Vagina (tissue), 2 donors: ENCODE measurements at regions not wholly inside any gene's neighbourhood (a gene's known extent, or its start where the extent isn't known, plus 50 kb on each side); places are given as distances from the start of the nearest gene placed in this dataset.

Experiments
- DNase-seq, 2 donors: peaks; one replicate each; pipeline ENCODE4 v3.0.0-alpha.2; 2017; ENCODE audit errors: extremely low spot score in 2 of 2
- H3K27ac ChIP-seq: fragments of 200-600 bp; sonication (generic); one replicate; pipeline ENCODE4 v1.5.1; 2019
- H3K27me3 ChIP-seq: fragments of 200-600 bp; sonication (generic); one replicate; pipeline ENCODE4 v1.5.1; 2019
- H3K36me3 ChIP-seq, 2 donors: fragments of 200-600 bp; sonication (generic); one replicate each; pipeline ENCODE4 v1.5.1; 2017 to 2019
- H3K4me1 ChIP-seq: fragments of 200-600 bp; sonication (generic); one replicate; pipeline ENCODE4 v1.5.1; 2019
- H3K4me3 ChIP-seq, 2 donors: fragments of 200-600 bp; sonication (generic); 1 replicate in 1 of 2; 2 replicates in 1 of 2; pipeline ENCODE4 v1.5.1; 2016 to 2019
- H3K9me3 ChIP-seq: fragments of 200-600 bp; sonication (generic); one replicate; pipeline ENCODE4 v1.5.1; 2019
- CTCF ChIP-seq, 3 experiments: fragments of 450-650 bp in 2 of 3; fragments of 200-600 bp in 1 of 3; sonication (generic) in 1 of 3; IDR thresholded peaks; one replicate each; pipeline ENCODE4 v1.5.1; 2017 to 2019; ENCODE audit warnings: antibody characterized with exemption in 3 of 3, mild to moderate bottlenecking in 2 of 3, moderate library complexity in 2 of 3
- POLR2A ChIP-seq, 2 donors: fragments of 450-650 bp; IDR thresholded peaks; one replicate each; pipeline ENCODE4 v1.6.1; 2017; ENCODE audit warnings: antibody characterized with exemption in 2 of 2, mild to moderate bottlenecking in 2 of 2, moderate library complexity in 2 of 2
- POLR2AphosphoS5 ChIP-seq, 2 donors: sonication (generic); formaldehyde crosslinking; IDR thresholded peaks; one replicate each; pipeline ENCODE4 v1.9.0; 2017; ENCODE audit warnings: antibody characterized with exemption in 2 of 2, mild to moderate bottlenecking in 2 of 2, low read depth in 1 of 2; ENCODE audit not compliant: insufficient read depth in 1 of 2
- intact Hi-C: fragments of 100-400 bp; cut with DNase I; formaldehyde crosslinking; loops from one replicate; pipeline ENCODE4 v1.15.1; 2023

DNA sequence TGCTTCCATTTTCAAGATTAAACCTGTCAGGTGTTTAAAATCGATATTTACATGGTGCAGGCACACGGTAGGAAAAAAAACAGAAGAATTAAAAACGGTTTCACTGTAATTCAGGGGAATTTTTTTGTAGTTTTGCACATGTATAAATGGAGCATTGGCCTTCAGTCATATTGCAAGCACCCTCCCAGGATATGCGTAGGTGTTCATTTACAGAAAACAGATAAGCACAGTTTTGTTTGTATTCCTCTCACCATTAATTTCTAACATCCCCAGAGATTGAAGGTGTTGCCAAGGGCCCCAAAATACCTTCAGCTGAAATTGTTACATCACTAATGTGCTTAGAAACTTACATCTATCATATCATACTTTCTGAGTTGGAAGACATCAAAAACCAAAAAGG, 427.1 kb upstream of the NR2F2 start:
- Histone ChIP-seq H3K27me3 (no peaks in the 10 kb centered on the region), H3K9me3 (no peaks in the 10 kb centered on the region), H3K27ac (no peak overlapping the region), H3K4me1 (no peaks in the 10 kb centered on the region), H3K4me3 (no peak overlapping the region), H3K36me3 (no peaks in the 10 kb centered on the region)
- no peak for DNase-seq
- intact Hi-C loops: no loop called here
- TF ChIP-seq POLR2A (IDR thresholded peaks at IDR 0.05): no peak
- TF ChIP-seq CTCF (IDR thresholded peaks at IDR 0.05): no peak
- no peak for TF ChIP-seq POLR2AphosphoS5 (IDR thresholded peaks at IDR 0.05; ENCODE audit: insufficient read depth in 1 of 2, low read depth in 1 of 2)

DNA sequence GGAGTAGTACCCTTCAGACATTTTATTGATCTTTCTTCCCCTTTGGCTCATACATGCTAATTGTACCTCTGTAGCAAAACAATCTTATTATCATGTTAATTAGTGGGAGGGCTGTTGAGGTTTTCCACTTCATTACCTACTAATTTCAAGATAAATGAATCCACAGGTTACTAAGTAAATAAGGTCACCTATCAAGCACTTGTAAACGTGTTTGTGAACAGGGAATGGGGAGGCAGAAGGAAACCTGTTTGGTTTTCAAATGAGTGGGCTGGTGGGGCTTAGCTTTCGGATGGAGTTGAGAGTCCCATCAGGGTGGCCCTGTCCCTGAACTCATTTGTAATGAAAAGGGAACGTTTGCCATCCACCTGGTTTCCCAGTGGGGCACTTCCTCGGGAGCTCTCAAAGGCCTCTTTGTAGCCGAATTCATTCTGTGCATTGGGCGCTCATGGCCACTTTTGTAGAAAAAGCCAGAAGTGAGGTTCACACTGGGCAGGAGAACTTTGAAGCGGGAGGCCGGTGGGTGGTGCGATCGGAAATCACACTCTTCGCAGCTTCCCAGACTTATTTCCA, 419.8 kb upstream of the NR2F2 start:
- H3K27me3 ChIP-seq: no peaks in the 10 kb centered on the region
- no peak overlapping the region for H3K27ac ChIP-seq
- no peak overlapping the region for H3K4me3 ChIP-seq
- intact Hi-C loops: no loop called here
- H3K36me3 ChIP-seq: no peaks in the 10 kb centered on the region
- H3K9me3 ChIP-seq: no peaks in the 10 kb centered on the region
- no peak for TF ChIP-seq POLR2AphosphoS5 (IDR thresholded peaks at IDR 0.05; ENCODE audit: insufficient read depth in 1 of 2, low read depth in 1 of 2)
- TF ChIP-seq CTCF (IDR thresholded peaks at IDR 0.05): no peak
- DNase-seq: no peak
- H3K4me1 ChIP-seq: no peaks in the 10 kb centered on the region

DNA sequence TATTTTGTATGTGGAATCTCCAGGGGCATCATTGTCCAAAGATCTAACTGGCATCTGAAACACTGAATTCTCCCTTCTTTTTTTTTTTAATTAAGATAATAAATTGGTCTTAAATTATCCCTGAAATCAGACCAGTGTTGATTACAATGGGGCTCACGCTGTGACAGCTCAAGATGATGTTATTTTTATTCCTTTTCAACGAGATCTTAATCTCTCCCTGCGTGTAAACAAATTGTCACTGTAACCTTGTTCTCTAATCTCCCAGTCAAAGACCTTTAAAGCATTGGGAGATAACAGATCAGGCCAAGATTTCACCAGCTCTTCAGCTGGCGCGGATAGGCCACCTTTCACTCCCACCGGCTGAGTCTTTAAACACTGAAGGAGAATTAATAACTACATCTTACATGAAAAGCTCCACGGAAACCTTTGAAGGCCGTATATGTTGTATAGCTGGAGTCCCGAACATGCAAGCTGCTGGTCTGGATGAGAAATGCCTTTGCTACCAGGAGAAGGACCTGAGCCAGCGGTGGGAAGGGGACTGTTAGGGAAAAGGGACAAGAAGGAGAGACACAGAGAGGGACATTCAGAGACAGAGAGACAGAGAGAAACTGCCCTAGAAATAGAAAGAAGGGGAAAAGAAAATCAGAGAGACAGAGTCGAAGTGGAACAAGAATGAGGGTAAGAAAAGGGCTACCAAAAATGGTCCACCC, 418.8 kb upstream of the NR2F2 start:
- DNase-seq: no peak
- intact Hi-C loops: no loop called here
- H3K4me3 ChIP-seq: no peak overlapping the region
- no peaks in the 10 kb centered on the region for H3K36me3 ChIP-seq
- no peak overlapping the region for H3K27ac ChIP-seq
- TF ChIP-seq CTCF (IDR thresholded peaks at IDR 0.05) (no peak), POLR2AphosphoS5 (IDR thresholded peaks at IDR 0.05; ENCODE audit: insufficient read depth in 1 of 2, low read depth in 1 of 2) (no peak), POLR2A (IDR thresholded peaks at IDR 0.05) (no peak)
- H3K9me3 ChIP-seq: no peaks in the 10 kb centered on the region
- H3K4me1 ChIP-seq: no peaks in the 10 kb centered on the region
- no peaks in the 10 kb centered on the region for H3K27me3 ChIP-seq

DNA sequence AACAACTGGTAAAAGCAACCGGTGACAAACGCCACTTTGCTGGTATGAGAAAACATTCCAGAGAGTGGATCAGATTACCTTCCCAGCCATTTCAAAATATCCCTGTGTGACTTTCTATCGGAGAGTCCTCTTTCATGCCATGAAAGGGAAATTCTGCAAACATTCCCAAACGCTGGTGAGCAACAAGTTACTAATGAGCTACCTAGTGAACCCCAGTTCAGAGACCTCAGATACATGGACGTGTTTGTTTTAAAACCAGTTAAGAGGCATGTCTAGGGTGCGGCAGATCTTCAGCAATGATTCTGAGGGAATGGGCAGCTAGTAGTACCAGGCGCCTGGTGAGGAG, 418.2 kb upstream of the NR2F2 start:
- no peaks in the 10 kb centered on the region for H3K9me3 ChIP-seq
- TF ChIP-seq CTCF (IDR thresholded peaks at IDR 0.05): no peak
- TF ChIP-seq POLR2A (IDR thresholded peaks at IDR 0.05): no peak
- TF ChIP-seq POLR2AphosphoS5 (IDR thresholded peaks at IDR 0.05; ENCODE audit: insufficient read depth in 1 of 2, low read depth in 1 of 2): no peak
- H3K4me3 ChIP-seq: no peak overlapping the region
- no peak for DNase-seq
- no peaks in the 10 kb centered on the region for H3K36me3 ChIP-seq
- no peaks in the 10 kb centered on the region for H3K4me1 ChIP-seq
- H3K27ac ChIP-seq: no peak overlapping the region
- intact Hi-C loops: no loop called here
- no peaks in the 10 kb centered on the region for H3K27me3 ChIP-seq

DNA sequence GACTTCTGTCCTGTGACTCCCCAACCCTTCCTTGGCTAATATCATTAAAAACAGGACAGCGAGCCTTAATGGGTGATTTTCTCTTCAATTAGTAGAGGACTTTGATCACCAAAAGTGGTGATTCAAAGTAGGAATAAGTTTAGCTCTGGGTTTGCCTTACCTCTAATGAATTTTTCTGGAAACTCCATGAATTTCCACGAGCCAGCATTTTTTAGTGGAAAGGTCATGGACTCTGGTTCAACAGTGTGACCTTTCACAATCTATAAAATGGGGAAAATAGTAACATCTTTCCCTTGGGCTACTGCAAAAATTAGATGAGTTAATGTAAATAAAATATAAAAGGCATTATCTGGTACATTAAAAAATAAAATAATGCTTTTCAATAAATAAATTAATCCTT, 417.8 kb upstream of the NR2F2 start:
- intact Hi-C loops: no loop called here
- no peaks in the 10 kb centered on the region for H3K4me1 ChIP-seq
- no peak for TF ChIP-seq POLR2A (IDR thresholded peaks at IDR 0.05)
- no peak for TF ChIP-seq POLR2AphosphoS5 (IDR thresholded peaks at IDR 0.05; ENCODE audit: insufficient read depth in 1 of 2, low read depth in 1 of 2)
- TF ChIP-seq CTCF (IDR thresholded peaks at IDR 0.05): no peak

More for the DNA sequence above, 417.8 kb upstream of the NR2F2 start:
- Histone ChIP-seq H3K27me3 (no peaks in the 10 kb centered on the region), H3K9me3 (no peaks in the 10 kb centered on the region), H3K4me3 (no peak overlapping the region), H3K36me3 (no peaks in the 10 kb centered on the region), H3K27ac (no peak overlapping the region)
- DNase-seq: no peak
